HG03432 (cell line): ENCODE measurements at regions not wholly inside any gene's neighbourhood (a gene's known extent, or its start where the extent isn't known, plus 50 kb on each side); places are given as distances from the start of the nearest gene placed in this dataset.

Experiments
- ATAC-seq: cut with Tn5 transposase; IDR thresholded peaks from one replicate; pipeline ENCODE4 v1.9.1; 2021; ENCODE audit warnings: mild to moderate bottlenecking, moderate library complexity; ENCODE audit not compliant: unreplicated experiment

GRCh38 chr2:2877427-2877826, 500.2 kb downstream of the EIPR1 start:
- ATAC-seq = no peak

- no peak for ATAC-seq
Observed at GRCh38 chr2:2876331-2877221, 501.0 kb downstream of the EIPR1 start.

GRCh38 chr2:2875831-2876230, 501.8 kb downstream of the EIPR1 start:
- ATAC-seq = no peak

GRCh38 chr2:2875296-2875695, 502.3 kb downstream of the EIPR1 start:
- ATAC-seq = no peak

- no peak for ATAC-seq
Observed at GRCh38 chr2:2874805-2875204, 502.8 kb downstream of the EIPR1 start.

GRCh38 chr2:2874341-2874740, 503.3 kb downstream of the EIPR1 start:
- ATAC-seq = no peak

GRCh38 chr2:2873450-2873811, 504.2 kb downstream of the EIPR1 start:
- no peak for ATAC-seq

- no peak for ATAC-seq
Observed at GRCh38 chr2:2872713-2873449, 504.7 kb downstream of the EIPR1 start.

- ATAC-seq = no peak
Observed at GRCh38 chr2:2872309-2872617, 505.4 kb downstream of the EIPR1 start.

- no peak for ATAC-seq
Observed at GRCh38 chr2:2871480-2872308, 505.9 kb downstream of the EIPR1 start.

GRCh38 chr2:2870106-2870505, 507.5 kb downstream of the EIPR1 start:
- ATAC-seq = no peak

GRCh38 chr2:2869553-2869952, 508.1 kb downstream of the EIPR1 start:
- no peak for ATAC-seq

GRCh38 chr2:2868085-2868484, 509.5 kb downstream of the EIPR1 start:
- no peak for ATAC-seq

GRCh38 chr2:2867397-2867979, 510.1 kb downstream of the EIPR1 start:
- ATAC-seq = no peak

- no peak for ATAC-seq
Observed at GRCh38 chr2:2866459-2866858, 511.2 kb downstream of the EIPR1 start.

- no peak for ATAC-seq
Observed at GRCh38 chr2:2862386-2862785, 515.2 kb downstream of the EIPR1 start.

GRCh38 chr2:2861666-2862240, 515.9 kb downstream of the EIPR1 start:
- ATAC-seq = no peak

GRCh38 chr2:2860589-2861300, 516.9 kb downstream of the EIPR1 start:
- ATAC-seq = no peak

GRCh38 chr2:2859732-2860131, 517.9 kb downstream of the EIPR1 start:
- no peak for ATAC-seq

- ATAC-seq = no peak
Observed at GRCh38 chr2:2859164-2859563, 518.5 kb downstream of the EIPR1 start.
